ENCODE measurements at regions not wholly inside any gene's neighbourhood (a gene's known extent, or its start where the extent isn't known, plus 50 kb on each side); places are given as distances from the start of the nearest gene placed in this dataset.

GRCh38 chr16:85998171-85998867 is 99.4 kb downstream of the IRF8 start:
- H3K27ac ChIP-seq, result no peak overlapping the region
- no peak for TF ChIP-seq CTCF (conservative IDR thresholded peaks at IDR 0.05)

DNA sequence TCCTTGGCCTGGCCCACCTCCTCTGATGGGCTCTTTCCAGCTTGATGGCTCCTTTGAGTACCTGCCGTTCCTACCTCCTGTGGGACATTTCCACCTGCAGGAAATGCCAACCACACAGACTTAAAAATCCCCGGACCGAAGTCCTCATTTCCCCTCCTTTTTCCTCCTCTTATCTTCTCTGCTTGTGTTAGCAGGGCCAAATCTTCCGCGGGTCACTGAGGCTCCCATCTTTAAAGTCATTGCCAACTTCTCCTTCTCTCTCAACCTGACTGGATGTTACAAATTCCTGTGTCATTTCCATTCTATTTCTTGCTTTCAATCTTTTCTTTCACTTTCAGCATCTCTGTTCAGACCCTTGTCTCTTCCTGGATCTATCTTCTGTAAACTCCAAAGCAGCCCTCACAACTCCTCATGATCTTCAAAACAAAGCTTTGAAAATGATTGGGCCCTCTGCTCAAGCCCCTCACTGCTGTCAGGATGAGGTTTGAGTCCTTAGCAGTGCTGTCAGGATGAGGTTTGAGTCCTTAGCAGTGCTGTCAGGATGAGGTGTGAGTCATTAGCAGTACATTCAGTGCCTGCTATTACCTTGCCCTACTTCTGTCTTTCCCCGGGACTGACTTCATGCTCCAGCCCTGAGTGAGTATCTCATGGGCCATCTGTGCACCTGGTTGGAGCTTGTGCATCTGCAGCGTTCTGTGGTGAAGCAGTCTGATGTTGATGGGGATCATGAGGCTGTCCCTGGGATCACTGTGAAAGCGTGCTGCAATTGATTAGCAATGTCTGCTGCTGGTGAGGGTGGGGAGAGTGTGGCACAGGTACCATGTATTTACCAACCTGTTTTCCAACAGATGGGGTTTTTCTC is 100.1 kb downstream of the IRF8 start:
- TF ChIP-seq ZFX (IDR thresholded peaks at IDR 0.05) (no peak), CTCF (conservative IDR thresholded peaks at IDR 0.05) (no peak)
- no peak overlapping the region for H3K27ac ChIP-seq

- TF ChIP-seq CTCF (conservative IDR thresholded peaks at IDR 0.05), result no peak
- TF ChIP-seq ZFX (IDR thresholded peaks at IDR 0.05), result no peak
- H3K27ac ChIP-seq, result no peak overlapping the region
Measured at GRCh38 chr16:85999778-86000177, 100.8 kb downstream of the IRF8 start.

- H3K27ac ChIP-seq, result no peak overlapping the region
- TF ChIP-seq ZFX (IDR thresholded peaks at IDR 0.05) (no peak), CTCF (conservative IDR thresholded peaks at IDR 0.05) (no peak)
Measured at GRCh38 chr16:86002178-86002900, 103.4 kb downstream of the IRF8 start.

DNA sequence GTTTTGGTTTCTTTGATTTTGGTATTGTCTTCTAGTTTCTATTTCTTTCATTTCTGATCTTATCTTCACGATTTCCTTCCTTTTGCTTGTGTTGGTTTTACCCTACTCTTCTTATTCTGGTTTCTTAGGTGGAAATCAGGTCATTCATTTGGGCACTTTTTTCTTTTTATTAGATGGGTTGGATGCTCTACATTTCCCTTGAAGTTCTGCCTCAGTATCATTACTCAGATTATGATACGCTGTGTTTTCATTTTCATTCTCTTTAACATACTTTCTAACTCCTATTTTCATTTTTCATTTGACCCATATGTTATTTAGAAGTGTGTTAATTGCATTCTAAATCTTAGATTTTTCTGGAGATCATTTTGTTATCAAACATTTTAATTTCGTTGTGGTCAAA is 108.6 kb downstream of the IRF8 start:
- no peak overlapping the region for H3K27ac ChIP-seq
- no peak for TF ChIP-seq CTCF (conservative IDR thresholded peaks at IDR 0.05)
- no peak for TF ChIP-seq ZFX (IDR thresholded peaks at IDR 0.05)

GRCh38 chr16:86010680-86011141 is 111.7 kb downstream of the IRF8 start:
- H3K27ac ChIP-seq, result no peak overlapping the region
- no peak for TF ChIP-seq CTCF (conservative IDR thresholded peaks at IDR 0.05)
- TF ChIP-seq ZFX (IDR thresholded peaks at IDR 0.05), result no peak

All from C4-2B (cell line).